HG02885 (cell line): ENCODE measurements at regions not wholly inside any gene's neighbourhood (a gene's known extent, or its start where the extent isn't known, plus 50 kb on each side); places are given as distances from the start of the nearest gene placed in this dataset.
A peak's percentile ranks its signal among the peaks of the same experiment; 100 is the strongest.
"Not testable (repeated sequence)": the region's sequence is repeated elsewhere in the genome, so short reads cannot be mapped to it uniquely, and the experiment has no call there.

Experiments used
- ATAC-seq: cut with Tn5 transposase; IDR thresholded peaks from one replicate; pipeline ENCODE4 v1.9.1; 2021; ENCODE audit warnings: mild to moderate bottlenecking; ENCODE audit not compliant: unreplicated experiment, poor library complexity

GRCh38 chr11:103582351-103582909, 454.0 kb upstream of the DDI1 start:
- ATAC-seq, result no peak

- no peak for ATAC-seq
Observed at GRCh38 chr11:103584021-103584420, 452.4 kb upstream of the DDI1 start.

GRCh38 chr11:103584720-103585119, 451.7 kb upstream of the DDI1 start:
- no peak for ATAC-seq

- ATAC-seq, result no peak
Observed at GRCh38 chr11:103585401-103585800, 451.0 kb upstream of the DDI1 start.

GRCh38 chr11:103585911-103586310, 450.5 kb upstream of the DDI1 start:
- ATAC-seq, result no peak

DNA sequence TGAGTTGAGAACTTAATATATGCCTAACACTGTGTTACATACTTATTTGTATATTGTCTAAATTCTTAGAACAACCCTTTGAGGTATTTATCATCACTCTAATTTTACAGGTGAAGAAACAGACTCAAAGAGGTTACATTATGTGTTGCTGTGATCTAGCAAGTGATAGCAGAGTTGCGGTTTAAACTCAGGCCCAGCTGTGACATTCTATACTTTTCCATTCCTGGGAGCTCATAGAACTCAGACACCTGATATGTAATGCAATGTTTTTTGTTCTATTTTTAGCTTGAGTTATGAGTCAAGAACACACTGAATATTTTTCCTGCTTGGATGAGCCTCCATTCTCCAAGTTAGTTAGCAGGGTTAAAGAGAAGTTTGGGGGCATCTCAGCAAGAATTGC, 449.7 kb upstream of the DDI1 start:
- ATAC-seq, result no peak

- ATAC-seq, result no peak
Observed at GRCh38 chr11:103587901-103588788, 448.3 kb upstream of the DDI1 start.

DNA sequence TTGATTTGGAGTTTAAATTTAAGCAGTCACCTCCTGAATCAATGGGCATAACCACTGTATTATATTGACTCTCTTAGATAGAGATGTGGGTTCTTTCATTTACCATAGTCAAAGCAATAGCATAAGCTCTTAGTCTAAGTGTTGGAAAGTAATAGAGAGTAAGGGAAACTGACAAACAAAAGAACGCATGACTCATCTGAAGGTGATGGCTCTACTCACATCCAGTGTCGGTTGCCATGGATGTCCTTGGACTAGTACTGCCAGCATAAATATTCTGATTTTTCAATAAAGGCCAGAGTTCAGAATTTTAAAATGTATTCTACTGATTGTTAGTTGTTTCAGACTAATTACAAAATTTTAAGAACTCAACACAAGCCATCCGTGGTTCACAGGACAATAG, 444.9 kb upstream of the DDI1 start:
- ATAC-seq, result no peak

GRCh38 chr11:103594283-103594682, 442.2 kb upstream of the DDI1 start:
- no peak for ATAC-seq

DNA sequence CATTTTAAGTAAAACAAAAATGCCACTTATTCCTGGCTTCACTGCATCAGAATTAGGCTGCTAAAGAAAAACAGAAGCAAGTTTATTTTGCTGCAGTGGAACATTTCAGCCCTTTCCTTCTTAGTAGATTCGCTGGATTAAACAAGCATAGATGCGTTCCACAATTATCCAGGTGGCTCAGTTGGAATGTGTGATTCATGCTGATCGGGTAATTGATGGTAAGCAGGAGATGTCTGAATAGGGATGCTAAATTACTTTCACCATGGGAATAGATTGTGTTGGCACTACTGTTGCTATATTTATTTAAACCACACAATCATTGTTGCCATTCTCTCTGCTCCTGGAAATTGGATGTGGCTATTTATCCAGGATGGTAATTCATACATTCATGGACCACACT, 440.1 kb upstream of the DDI1 start:
- no peak for ATAC-seq

DNA sequence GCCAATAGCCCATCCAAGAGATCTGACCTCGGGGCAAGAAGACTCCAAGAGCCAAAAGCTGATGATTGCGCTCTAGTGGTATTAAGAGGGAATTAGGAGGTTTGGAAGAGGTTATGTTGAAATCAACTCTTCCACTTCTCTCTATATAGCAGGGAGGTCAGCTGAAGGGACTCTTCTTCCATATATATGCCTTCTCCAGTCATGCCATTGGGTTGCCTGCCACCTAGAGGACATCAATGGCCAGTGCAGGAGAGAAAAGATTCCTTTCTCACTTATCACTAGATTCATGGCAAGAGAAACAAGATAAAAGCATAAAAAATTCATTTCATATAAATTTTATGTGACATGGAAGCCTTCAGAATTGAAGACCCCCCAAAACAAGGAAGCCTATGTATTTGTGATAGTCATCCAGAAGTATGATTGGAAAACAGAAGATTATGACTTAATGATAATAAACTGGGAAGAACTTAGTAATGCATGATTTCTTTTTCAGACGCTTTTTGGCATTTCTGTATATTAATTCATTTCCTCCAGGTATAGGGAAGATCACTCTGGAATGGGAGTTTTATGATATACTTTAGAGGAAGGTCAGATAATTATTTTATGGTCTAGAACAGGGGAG, 435.1 kb upstream of the DDI1 start:
- ATAC-seq, result peak; percentile 98

DNA sequence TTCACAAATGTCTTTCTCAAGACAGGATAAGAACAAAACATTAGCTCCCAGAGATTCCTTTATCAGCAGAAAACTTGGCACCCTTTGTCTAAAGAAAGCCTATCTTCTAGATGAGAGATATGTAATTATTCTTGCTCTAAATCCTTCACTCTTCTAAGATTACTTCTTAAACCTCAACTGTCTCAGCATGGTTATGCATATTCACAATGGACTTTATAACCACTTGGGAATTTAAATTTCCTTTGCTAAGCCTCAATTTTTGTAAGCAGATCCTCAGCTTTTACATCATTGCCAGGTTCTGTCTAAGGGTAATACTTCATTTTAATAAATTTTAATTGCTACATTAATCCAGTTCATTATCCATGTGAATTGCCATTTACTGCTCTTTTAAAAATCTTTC, 433.6 kb upstream of the DDI1 start:
- no peak for ATAC-seq

DNA sequence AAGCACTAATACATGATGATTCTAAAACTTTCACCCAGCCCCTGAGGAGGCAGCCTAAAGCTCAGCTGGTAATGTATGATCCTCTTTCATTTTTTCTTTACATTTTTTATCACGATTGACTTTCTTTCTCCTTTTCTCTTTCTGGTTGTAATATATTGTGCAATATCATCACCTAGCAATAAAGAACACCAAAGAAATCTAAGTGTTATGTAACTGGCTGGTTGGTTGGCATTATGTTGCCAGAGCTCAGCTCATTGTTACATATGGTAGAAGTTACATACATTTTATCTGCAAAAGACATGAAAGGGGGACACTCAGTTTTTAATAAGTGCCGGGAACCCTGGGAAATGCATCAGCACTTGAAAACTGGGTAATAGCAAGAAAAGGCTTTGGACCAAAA, 432.1 kb upstream of the DDI1 start:
- no peak for ATAC-seq

DNA sequence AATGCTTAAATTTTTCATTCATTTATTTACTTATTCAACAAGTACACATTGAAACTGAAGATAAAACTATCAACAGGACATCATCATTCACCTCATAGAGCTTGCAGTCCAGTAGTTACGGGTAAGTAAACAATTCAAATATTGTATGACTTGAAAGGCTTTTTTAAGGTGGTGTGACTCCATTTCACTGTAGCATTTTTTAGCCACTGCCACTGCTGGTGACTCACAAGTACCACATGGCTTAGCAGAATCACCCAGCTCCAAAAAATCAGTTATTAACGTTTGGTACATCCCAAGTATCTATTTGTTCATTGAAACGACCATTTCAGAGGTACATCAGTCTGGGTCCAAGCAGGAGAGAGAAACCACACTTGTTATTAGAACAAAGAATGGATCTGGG, 427.9 kb upstream of the DDI1 start:
- no peak for ATAC-seq

- peak; percentile 46 for ATAC-seq
Observed at GRCh38 chr11:103609117-103610066, 427.0 kb upstream of the DDI1 start.

DNA sequence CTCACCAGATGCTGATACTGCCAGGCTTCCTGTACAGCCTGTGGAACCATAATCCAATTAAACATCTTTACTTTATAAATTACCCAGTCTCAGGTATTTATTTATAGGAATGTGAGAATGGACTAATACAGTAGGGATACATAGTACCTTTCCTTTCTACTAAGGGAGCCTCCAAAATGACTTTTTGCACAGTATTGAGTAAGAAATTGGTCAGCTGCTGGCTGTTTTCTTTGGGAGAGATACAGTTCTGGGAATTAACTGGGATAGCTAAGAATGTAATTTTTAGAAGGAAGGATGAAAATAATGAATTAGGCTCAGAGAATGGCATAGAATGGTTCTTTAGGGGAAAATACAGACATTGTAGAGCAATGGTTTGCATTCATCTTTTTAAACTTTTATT, 426.0 kb upstream of the DDI1 start:
- no peak for ATAC-seq

GRCh38 chr11:103611526-103612260, 424.7 kb upstream of the DDI1 start:
- not testable (repeated sequence) for ATAC-seq

- not testable (repeated sequence) for ATAC-seq
Observed at GRCh38 chr11:103612451-103612850, 424.0 kb upstream of the DDI1 start.

GRCh38 chr11:103616586-103616985, 419.9 kb upstream of the DDI1 start:
- not testable (repeated sequence) for ATAC-seq

DNA sequence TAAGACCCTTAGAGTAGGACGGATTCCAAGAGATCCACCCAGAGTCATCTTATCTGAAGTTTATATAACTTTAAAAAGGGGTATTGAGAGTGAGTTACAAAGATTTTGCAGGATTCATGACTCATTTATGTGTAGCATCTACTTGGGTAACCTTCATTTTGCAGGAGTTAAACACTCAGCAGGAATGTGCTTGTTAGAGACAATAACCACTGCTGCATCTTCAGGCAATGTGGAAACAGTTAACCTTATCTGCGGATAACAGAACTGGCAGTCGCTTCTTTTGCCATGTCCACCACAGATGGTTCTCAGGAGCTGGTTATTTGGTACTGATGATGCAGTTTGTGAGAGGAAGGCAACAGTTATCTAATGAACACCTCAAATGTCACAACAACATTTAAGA, 417.9 kb upstream of the DDI1 start:
- ATAC-seq, result no peak
